ENCODE measurements at regions not wholly inside any gene's neighbourhood (a gene's known extent, or its start where the extent isn't known, plus 50 kb on each side); places are given as distances from the start of the nearest gene placed in this dataset.
"Not testable (repeated sequence)": the region's sequence is repeated elsewhere in the genome, so short reads cannot be mapped to it uniquely, and the experiment has no call there.

DNA sequence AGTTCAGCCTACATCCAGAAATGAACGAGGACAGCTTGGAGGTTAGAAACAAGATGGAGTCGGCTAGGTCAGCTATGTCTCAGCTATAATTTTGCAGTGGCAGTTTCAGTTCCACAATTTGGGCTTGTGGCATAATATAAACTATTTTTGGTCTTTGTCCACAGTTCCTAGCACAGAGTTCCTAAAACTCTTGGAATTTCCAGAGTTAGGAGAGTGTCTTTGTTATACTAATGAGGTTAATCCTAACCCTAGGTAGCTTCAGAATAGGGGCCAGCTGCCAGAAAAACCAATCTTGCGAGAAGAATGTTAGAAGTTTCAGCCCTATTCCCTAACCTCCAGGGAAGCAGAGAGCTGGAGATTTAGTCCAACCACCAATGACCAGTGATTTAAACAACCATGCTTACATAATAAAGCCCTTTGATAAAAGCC is 131.9 kb downstream of the AKR1D1 start:
- Histone ChIP-seq H3K36me3 (no peaks in the 10 kb centered on the region), H3K9me3 (replicated peaks in 1 of 11) (peaks cover 0 to 17% (median 11%) of the 10 kb centered on the region in 11 experiments; a peak in 13 of 22 replicates), H3K4me3 (no peak overlapping the region), H3K27me3 (no peaks in the 10 kb centered on the region), H3K4me1 (peaks cover 0 to 13% (median 0%) of the 10 kb centered on the region in 10 experiments; a peak in 6 of 20 replicates), H3K9ac (no peak overlapping the region), H4K20me1 (no peaks in the 10 kb centered on the region), H3K4me2 (peak overlapping the region in 3 of 11 experiments; percentile 19 to 31 (median 25); a peak in 5 of 22 replicates), H3K27ac (peak overlapping the region in 1 of 11 experiments; percentile 25; a peak in 2 of 22 replicates)
- no peak for TF ChIP-seq Cebpa-rat (IDR thresholded peaks at IDR 0.05)

DNA sequence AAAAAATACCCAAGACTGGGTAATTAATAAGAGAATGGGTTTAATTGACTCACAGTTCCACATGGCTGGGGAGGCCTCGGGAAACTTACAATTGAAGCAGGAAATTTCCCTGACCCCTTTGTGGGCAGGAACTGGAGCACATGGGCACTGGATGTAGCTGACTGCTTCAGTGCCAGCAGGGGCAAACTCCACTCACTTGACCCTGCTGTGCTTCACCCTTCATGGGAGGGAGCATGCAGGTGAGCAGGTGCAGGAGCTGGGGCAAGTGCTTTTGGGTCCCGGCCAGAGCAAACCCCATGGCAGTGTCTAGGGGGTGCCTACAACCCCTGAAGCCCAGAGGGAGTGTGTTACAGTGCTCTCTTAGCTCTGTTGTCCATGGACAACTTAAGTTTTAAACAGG is 132.6 kb downstream of the AKR1D1 start:
- TF ChIP-seq Cebpa-rat (IDR thresholded peaks at IDR 0.05), result no peak
- H3K4me3 ChIP-seq, result no peak overlapping the region
- H3K4me2 ChIP-seq, result no peak overlapping the region
- no peak overlapping the region for H3K27ac ChIP-seq
- H3K36me3 ChIP-seq, result no peaks in the 10 kb centered on the region
- no peaks in the 10 kb centered on the region for H4K20me1 ChIP-seq
- peaks cover 0 to 17% (median 11%) of the 10 kb centered on the region in 11 experiments; a peak in 13 of 22 replicates for H3K9me3 ChIP-seq (replicated peaks in 1 of 11)
- peaks cover 0 to 13% (median 0%) of the 10 kb centered on the region in 10 experiments; a peak in 6 of 20 replicates for H3K4me1 ChIP-seq
- no peak overlapping the region for H3K9ac ChIP-seq
- no peaks in the 10 kb centered on the region for H3K27me3 ChIP-seq

DNA sequence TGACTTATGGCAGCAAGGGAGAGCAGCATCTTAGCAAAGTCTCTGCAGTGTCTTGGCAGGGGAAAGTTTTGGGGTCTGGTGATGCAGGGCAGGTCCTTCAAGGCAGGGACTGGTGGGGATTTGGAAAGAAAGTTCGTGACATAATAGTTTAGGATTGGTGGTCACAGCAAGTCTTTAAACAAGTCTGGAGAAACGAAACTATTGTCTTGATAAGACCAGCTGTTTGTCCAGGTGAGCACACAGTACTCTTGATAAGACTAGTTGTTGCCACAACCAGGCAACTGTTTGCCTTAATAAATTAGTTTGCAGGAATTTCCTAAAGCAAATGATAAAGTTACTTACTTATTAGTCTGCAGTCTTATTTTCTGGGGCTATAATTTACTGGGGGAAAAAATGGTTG is 136.1 kb downstream of the AKR1D1 start:
- Histone ChIP-seq H3K36me3 (no peaks in the 10 kb centered on the region), H3K27ac (no peak overlapping the region), H3K4me2 (no peak overlapping the region), H3K9me3 (replicated peaks in 1 of 11) (peaks cover 0 to 17% (median 11%) of the 10 kb centered on the region in 11 experiments; a peak in 14 of 22 replicates), H3K27me3 (no peaks in the 10 kb centered on the region), H3K4me3 (no peak overlapping the region), H4K20me1 (no peaks in the 10 kb centered on the region), H3K9ac (no peak overlapping the region), H3K4me1 (peaks cover 0 to 12% (median 0%) of the 10 kb centered on the region in 10 experiments; a peak in 6 of 20 replicates)
- no peak for TF ChIP-seq Cebpa-rat (IDR thresholded peaks at IDR 0.05)

DNA sequence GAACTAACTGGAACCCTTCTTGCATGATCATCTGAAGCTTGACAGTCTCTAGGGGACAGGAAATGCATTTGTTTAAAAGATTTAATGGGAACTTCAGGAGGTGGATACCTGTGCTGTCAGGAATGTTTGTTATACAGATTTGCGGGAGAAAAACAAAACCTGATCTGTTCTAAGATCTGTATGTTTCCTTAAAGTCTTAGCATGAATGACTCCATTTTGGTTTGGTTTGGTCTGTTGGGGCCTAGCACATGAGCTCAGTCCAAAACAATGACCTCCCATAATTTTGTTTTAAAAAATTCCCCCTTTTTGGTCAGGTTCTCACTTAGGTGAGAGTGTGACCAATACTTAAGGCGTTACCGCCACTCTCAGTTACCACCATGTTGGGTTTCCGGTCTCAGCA is 138.7 kb downstream of the AKR1D1 start:
- H3K36me3 ChIP-seq, result no peaks in the 10 kb centered on the region
- H3K4me2 ChIP-seq, result no peak overlapping the region
- no peaks in the 10 kb centered on the region for H4K20me1 ChIP-seq
- no peak for TF ChIP-seq Cebpa-rat (IDR thresholded peaks at IDR 0.05)
- peaks cover 8 to 18% (median 14%) of the 10 kb centered on the region in 11 experiments; a peak in 21 of 22 replicates for H3K9me3 ChIP-seq (replicated peaks in 1 of 11)
- no peak overlapping the region for H3K4me3 ChIP-seq
- H3K27ac ChIP-seq, result no peak overlapping the region
- H3K4me1 ChIP-seq, result no peaks in the 10 kb centered on the region
- no peaks in the 10 kb centered on the region for H3K27me3 ChIP-seq
- H3K9ac ChIP-seq, result no peak overlapping the region

DNA sequence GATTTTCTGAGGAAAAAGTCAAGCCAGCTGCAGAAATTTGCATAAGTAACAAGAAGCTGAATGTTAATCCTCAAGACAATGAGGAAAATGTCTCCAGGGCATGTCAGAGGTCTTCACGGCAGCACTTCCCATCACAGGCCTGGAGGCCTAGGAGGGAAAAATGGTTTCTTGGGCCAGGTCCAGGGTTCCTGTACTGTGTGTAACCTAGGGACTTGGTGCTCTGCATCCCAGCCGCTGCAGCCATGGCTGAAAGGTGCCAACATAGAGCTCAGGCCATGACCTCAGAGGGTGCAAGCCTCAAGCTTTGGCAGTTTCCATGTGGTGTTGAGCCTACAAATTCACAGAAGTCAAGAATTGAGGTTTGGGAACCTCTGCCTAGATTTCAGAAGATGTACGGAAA is 144.1 kb downstream of the AKR1D1 start:
- H3K4me1 ChIP-seq, H3K4me3 ChIP-seq, H3K4me2 ChIP-seq, H3K27me3 ChIP-seq, H3K27ac ChIP-seq, H3K36me3 ChIP-seq, H4K20me1 ChIP-seq, H3K9ac ChIP-seq: not testable (repeated sequence)
- H3K9me3 ChIP-seq (replicated peaks in 1 of 11), result peaks cover 33 to 53% (median 44%) of the 10 kb centered on the region in 11 experiments

DNA sequence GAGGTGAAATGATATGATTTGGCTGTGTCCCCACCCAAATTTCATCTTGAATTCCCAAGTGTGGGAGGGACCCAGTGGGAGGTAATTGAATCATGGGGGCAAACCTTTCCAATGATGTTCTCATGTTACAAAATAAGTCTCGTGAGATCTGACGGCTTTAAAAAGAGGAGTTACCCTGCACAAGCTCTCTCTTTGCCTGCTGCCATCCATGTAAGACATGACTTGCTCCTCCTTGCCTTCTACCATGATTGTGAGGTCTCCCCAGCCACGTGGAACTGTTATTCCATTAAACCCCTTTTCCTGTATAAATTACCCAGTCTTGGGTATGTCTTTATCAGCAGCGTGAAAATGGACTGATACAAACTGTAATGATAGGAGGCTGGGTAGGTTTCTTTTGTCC is 145.1 kb downstream of the AKR1D1 start:
- not testable (repeated sequence) for H3K4me1 ChIP-seq, H3K4me3 ChIP-seq, H3K27me3 ChIP-seq, H3K27ac ChIP-seq, H4K20me1 ChIP-seq, H3K4me2 ChIP-seq, H3K9ac ChIP-seq, H3K36me3 ChIP-seq
- H3K9me3 ChIP-seq (replicated peaks in 1 of 11), result peaks cover 33 to 53% (median 44%) of the 10 kb centered on the region in 11 experiments

DNA sequence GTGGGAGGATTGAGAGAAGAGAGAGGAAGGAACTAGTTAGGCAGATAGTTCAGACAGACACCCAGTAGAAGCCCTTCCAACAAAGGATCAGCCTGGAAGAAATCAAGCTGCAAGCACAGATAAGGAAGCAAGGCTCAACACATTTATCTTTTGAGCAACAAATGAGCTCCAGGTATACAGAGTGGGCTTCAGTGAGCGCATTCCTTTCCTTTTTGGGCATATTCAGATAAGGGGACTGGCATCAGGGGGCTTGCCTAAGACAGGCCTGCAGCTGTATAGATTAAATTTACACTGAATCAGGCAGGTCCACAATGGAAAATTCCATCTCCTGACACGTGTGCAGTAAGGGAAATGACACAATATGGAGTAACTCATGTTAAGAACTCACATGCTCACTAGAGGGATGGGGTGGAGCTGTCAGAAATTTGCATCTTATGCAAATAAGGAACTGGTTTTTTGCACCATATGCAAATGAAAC is 147.2 kb downstream of the AKR1D1 start:
- H3K4me2 ChIP-seq, result no peak overlapping the region
- H3K9ac ChIP-seq, result no peak overlapping the region
- H3K9me3 ChIP-seq (replicated peaks in 1 of 11), result peaks cover 33 to 53% (median 43%) of the 10 kb centered on the region in 11 experiments
- no peak overlapping the region for H3K4me3 ChIP-seq
- no peak overlapping the region for H3K27ac ChIP-seq
- H4K20me1 ChIP-seq, result no peaks in the 10 kb centered on the region
- no peaks in the 10 kb centered on the region for H3K4me1 ChIP-seq
- no peaks in the 10 kb centered on the region for H3K36me3 ChIP-seq
- TF ChIP-seq Cebpa-rat (IDR thresholded peaks at IDR 0.05), result no peak
- H3K27me3 ChIP-seq, result no peaks in the 10 kb centered on the region

DNA sequence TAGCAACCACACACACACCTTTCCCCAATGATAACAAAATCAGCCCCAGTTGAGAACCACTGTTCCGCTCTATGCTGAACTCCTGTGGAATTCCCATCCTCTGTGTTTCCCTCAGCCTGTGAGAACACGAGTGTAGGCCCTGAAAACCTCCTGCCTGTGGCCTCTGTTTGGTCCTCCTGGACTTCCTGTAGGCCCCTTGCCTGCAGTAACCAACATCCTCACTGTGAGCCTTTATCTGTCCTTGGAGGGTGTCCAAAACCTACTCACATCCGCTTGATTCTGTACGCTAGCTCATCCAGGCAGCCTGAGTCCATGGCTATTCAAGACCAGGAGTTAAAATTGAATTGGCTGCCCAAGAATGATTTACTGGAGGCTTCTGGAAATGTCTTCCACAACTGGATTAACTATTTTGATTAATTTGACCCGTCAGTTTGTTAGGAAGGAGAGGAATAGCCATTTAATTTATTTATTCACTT is 149.8 kb downstream of the AKR1D1 start:
- H3K27ac ChIP-seq, result no peak overlapping the region
- H3K9me3 ChIP-seq (replicated peaks in 1 of 11), result peaks cover 13 to 28% (median 20%) of the 10 kb centered on the region in 11 experiments
- no peaks in the 10 kb centered on the region for H4K20me1 ChIP-seq
- no peaks in the 10 kb centered on the region for H3K36me3 ChIP-seq
- no peak overlapping the region for H3K9ac ChIP-seq
- H3K4me1 ChIP-seq, result no peaks in the 10 kb centered on the region
- H3K4me2 ChIP-seq, result no peak overlapping the region
- no peak overlapping the region for H3K4me3 ChIP-seq
- H3K27me3 ChIP-seq, result no peaks in the 10 kb centered on the region
- TF ChIP-seq Cebpa-rat (IDR thresholded peaks at IDR 0.05), result no peak

DNA sequence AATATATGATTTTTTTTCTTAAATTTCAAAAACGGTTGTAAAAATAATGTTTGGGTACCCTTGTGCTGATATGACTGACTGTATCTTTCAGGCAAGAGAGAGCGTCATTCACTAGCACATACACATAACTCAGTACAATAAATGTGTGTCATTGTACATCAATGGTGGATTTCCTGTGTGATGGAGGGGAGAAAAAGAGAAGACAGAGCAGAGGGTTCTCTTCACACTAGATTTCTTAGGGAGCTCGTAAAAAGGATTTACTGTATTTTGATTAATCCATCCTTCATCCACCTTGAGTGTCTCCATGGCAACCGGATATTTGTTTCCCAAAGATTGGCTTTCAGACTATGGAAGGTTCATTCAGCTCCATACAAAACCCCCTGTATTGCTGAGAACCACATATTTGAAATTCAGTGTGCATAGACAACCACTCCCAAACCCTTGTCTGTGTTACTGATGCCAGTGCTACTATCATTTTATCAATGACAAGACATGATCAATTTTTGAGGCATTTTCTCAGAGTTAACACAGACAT is 150.6 kb downstream of the AKR1D1 start:
- Histone ChIP-seq H3K27ac (no peak overlapping the region), H3K4me3 (no peak overlapping the region), H3K27me3 (no peaks in the 10 kb centered on the region), H3K9me3 (replicated peaks in 1 of 11) (peaks cover 5 to 20% (median 12%) of the 10 kb centered on the region in 11 experiments; a peak in 16 of 22 replicates), H3K4me2 (no peak overlapping the region), H3K9ac (no peak overlapping the region), H3K4me1 (no peaks in the 10 kb centered on the region), H4K20me1 (no peaks in the 10 kb centered on the region), H3K36me3 (no peaks in the 10 kb centered on the region)
- TF ChIP-seq Cebpa-rat (IDR thresholded peaks at IDR 0.05), result no peak

DNA sequence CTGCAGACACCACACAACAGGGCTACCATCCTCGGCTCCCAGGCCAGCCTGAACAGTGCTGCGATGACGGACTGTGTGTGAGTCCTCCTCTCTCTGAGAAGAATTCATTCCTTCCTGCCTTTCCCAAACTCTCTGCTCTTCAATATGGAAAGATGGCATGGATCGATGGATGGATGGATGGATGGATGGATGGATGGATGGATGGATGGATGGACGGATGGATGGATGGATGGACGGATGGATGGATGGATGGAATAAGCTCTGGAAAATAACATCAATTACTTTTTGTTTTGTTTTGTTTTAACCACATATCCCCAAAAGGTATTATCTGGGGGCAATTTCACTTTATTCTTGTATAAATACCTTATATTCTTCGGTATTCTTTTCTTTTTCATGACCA is 151.9 kb downstream of the AKR1D1 start:
- H3K36me3 ChIP-seq, result no peaks in the 10 kb centered on the region
- H4K20me1 ChIP-seq, result no peaks in the 10 kb centered on the region
- H3K27ac ChIP-seq, result no peak overlapping the region
- no peak overlapping the region for H3K4me3 ChIP-seq
- no peak for TF ChIP-seq Cebpa-rat (IDR thresholded peaks at IDR 0.05)
- H3K27me3 ChIP-seq, result no peaks in the 10 kb centered on the region
- H3K4me1 ChIP-seq, result no peaks in the 10 kb centered on the region
- no peak overlapping the region for H3K9ac ChIP-seq
- peaks cover 4 to 17% (median 10%) of the 10 kb centered on the region in 11 experiments; a peak in 14 of 22 replicates for H3K9me3 ChIP-seq (replicated peaks in 1 of 11)
- no peak overlapping the region for H3K4me2 ChIP-seq
